HG03139 (cell line): ENCODE measurements at regions not wholly inside any gene's neighbourhood (a gene's known extent, or its start where the extent isn't known, plus 50 kb on each side); places are given as distances from the start of the nearest gene placed in this dataset.
A peak's percentile ranks its signal among the peaks of the same experiment; 100 is the strongest.
"Not testable (repeated sequence)": the region's sequence is repeated elsewhere in the genome, so short reads cannot be mapped to it uniquely, and the experiment has no call there.

Experiments
- ATAC-seq: cut with Tn5 transposase; IDR thresholded peaks from one replicate; pipeline ENCODE4 v1.9.1; 2021; ENCODE audit not compliant: unreplicated experiment

- no peak for ATAC-seq
Observed at GRCh38 chrX:109172091-109172602, 309.7 kb downstream of the GUCY2F start.

DNA sequence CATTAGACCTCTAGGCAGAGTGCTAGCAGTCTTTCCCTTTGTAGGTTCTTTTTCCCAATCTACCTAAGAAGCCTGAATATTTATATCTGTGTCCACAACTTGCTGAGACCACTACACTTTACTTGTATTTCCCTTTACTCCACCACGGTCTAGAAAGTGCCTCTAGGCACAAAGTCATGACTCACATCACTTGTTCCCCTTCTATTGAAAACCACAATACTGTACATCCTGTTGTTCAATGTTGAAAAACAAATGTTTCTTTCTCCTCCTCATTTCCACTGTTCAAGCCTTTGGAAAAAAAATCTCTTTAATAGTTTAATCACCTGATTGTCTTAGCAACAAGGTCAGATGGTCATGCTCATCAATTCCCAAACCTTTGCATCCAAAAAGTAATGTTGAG, 326.7 kb downstream of the GUCY2F start:
- ATAC-seq: no peak

DNA sequence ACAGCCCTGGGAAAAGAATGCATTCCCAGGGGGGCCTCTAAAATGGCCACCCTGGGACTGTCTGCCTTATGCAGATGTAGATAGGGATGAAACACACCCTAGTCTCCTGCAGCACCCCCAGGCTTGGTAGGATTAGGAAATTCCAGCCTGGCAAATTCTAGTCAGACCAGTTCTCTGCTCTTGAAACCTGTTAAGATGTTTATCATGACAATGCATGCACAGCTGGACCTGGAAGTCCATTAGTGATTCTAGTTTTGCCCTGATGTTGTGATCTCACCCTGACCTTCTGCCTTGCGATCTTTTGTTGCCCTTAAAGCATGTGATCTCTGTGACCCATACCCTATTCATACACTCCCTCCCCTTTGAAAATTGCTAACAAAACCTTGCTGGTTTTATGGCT, 337.7 kb downstream of the GUCY2F start:
- ATAC-seq: not testable (repeated sequence)

DNA sequence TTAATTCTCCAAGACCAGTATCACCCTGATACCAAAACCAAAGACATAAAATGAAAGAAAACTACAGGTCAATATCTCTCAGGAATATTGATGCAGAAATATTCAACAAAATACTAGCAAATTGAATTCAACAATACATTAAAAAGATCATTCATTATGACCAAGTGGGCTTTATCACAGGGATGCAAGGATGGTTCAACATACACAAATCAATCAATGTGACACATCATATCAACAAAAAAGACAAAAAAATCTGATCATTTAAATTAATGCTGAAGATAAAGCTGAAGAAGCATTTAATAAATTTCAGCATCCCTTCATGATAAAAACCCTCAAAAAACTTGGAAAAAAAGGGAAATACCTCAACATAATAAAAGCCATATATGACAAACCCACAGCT, 341.4 kb downstream of the GUCY2F start:
- no peak for ATAC-seq

DNA sequence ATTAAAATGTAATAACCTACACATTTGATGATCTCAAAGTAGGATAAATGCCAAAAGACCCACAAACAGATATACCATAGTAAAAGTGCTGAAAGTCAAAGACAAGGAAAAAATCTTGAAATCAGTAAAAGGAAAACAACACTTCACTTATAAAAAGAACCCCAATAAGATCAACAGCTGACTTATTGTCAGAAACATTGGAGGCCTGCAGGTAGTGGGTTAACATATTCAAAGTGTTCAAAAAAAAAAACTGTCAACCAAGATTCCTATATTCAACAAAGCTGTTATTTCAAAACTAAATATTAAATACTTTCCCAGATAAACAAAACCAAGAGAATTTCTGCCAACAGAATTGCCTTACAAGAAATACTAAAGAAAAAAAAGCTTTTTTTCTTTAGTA, 347.1 kb downstream of the GUCY2F start:
- ATAC-seq: no peak

- no peak for ATAC-seq
Observed at GRCh38 chrX:109125304-109125703, 356.6 kb downstream of the GUCY2F start.

GRCh38 chrX:109089359-109089758, 353.0 kb upstream of the IRS4 start:
- no peak for ATAC-seq

- no peak for ATAC-seq
Observed at GRCh38 chrX:109077788-109078187, 341.4 kb upstream of the IRS4 start.

- ATAC-seq: not testable (repeated sequence)
Observed at GRCh38 chrX:109054181-109054581, 317.8 kb upstream of the IRS4 start.

DNA sequence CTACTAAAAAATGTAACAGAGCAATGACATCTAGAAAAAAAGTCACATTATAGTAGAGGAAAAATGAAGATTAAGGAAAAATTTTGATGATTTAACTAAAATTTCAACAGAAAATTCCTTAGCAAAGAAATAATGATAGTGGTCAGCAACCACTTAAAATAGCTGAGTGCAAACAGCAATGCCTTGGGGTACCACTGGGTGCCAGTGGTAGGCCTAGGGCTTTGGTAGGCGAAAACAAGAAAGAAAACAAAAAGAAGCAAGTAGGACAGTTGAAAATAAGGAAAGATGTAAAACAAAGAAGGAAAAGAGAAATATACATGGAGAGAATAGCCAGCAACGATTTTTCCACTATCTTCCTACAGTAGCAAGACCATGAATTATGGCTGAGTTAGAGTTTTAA, 313.5 kb upstream of the IRS4 start:
- ATAC-seq: no peak

DNA sequence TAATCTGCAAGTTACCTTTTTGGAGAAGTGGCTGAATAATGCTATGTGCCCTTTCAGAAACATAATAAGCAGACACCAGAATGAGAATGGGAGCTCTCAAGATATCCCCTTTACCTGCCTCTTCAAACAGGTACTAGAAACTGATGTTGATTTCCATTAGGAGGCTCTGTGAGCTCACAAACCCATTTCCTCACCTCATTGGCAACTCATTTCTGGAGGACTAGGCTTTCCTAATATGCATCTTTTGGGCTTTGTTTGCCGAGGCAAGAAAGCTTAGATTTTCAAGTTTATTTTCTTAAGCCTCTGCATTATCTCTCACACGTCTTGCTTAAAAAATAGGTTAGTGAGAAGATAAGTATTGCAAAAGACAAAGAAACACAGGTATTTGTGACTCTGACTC, 313.1 kb upstream of the IRS4 start:
- no peak for ATAC-seq

- no peak for ATAC-seq
Observed at GRCh38 chrX:109040057-109040456, 303.7 kb upstream of the IRS4 start.

DNA sequence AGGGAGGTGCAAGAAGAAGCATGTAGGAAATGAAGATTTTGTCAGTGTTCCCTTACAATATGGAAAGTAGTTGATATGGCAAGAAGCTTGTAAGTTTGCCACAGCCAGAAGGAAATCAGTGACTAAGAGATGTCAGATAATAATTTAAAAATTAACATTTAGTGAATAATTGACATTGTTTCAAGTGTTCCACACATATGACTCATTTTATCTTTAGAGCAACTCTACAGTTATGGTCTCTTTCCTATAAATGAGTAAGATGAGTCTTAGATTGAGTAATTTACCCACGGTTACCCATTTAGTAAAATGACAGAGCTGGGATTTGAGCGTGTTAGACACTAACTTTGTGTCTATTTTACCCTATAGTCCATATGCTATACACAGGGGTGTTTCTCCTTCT, 300.3 kb upstream of the IRS4 start:
- peak; percentile 89 for ATAC-seq

DNA sequence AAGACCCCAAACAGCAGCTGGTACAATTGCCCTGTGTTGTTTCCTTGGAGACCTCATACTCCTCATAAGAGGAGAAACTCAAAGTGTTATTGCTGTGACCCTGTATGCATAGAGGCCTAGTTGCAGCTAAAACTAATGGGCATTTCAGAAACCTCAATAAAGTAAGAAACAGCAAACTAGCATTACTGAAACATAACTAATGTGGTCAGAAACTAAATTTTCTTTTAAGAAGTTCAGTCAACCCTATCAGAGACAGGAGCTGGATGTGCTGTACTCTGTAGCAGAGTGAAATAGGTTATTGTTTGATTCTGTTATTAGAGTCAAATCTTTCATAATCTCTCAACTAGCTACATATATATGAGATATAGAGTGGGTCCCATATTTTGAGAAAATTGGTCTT, 257.5 kb upstream of the IRS4 start:
- no peak for ATAC-seq

DNA sequence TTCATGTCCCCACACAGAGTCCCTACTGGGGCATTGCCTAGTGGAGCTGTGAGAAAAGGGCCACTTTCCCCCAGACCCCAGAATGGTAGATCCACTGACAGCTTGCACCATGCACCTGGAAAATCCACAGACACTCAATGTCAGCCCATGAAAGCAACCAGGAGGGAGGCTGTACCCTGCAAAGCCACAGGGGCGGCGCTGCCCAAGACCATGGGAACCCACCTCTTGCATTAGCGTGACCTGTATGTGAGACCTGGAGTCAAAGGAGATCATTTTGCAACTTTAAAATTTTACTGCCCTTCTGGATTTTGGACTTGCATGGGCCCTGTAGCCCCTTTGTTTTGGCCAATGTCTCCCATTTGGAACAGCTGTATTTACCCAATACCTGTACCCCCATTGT, 236.5 kb upstream of the IRS4 start:
- not testable (repeated sequence) for ATAC-seq

DNA sequence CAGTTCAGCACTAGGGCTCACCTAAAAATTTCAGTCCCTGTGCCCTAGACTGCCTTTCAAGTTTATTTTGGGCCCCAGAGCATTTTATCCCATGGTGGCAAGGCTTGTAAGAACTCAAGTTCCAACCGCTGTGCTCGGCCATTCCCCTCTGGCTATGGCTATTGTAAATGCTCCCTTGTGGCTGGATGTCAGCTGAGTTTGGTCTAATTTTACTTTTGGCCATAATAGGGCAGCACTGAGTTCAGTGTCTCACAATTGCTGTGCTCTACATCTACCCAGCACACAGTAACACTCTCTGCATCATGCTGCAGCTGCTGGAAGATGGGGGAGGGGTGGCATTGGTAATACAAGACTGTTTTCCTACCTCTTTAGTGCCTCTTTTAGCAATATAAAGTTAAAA, 210.8 kb upstream of the IRS4 start:
- ATAC-seq: no peak

DNA sequence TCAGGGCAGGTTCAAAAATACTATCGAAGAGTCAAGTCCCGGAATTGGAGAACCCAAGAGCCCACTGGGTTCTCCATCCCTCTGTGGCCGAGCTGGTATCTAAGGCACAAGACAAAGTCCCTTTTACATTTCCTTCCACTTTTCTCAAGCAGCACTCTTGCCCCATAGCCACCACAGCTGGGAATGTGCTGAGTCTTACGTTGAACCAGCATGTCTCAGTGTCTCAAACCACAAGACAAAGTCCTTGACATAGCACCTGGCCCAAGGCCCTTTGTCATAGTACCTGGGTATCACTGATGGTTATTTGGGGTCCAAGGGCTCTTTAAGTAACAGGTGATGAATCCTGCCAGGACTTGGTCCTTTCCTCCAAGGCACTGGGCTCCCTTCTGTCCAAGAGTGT, 210.2 kb upstream of the IRS4 start:
- no peak for ATAC-seq

DNA sequence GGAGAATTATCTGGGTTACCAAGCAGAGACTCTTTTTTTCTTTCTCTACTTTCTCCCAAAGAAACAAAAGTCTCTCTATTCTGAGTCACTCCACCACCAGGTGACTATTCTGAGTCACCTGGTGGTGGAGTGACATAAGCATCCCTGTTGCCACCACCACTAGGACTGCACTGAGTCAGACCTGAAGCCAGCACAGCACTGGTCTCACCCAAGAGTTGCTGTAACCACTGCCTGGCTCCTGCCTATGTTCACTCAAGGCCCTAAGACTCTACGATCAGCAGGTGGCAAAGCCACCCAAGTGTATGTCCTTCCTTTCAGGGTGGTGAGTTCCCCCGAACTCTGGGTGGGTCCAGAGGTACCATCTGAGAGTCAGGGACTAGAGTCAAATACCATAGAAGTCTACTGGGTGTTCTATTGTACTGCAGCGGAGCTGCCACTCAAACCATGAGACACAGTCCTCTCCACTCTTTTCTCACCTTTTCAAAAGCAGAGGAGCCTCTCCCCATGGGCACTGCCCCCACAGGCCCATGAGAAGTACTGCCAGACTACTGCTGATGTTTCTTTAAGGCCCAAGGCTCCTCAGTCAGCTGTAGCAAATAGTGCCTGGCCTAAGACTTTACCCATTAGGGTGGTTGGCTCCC, 209.6 kb upstream of the IRS4 start:
- no peak for ATAC-seq

- no peak for ATAC-seq
Observed at GRCh38 chrX:108914791-108915190, 178.4 kb upstream of the IRS4 start.

DNA sequence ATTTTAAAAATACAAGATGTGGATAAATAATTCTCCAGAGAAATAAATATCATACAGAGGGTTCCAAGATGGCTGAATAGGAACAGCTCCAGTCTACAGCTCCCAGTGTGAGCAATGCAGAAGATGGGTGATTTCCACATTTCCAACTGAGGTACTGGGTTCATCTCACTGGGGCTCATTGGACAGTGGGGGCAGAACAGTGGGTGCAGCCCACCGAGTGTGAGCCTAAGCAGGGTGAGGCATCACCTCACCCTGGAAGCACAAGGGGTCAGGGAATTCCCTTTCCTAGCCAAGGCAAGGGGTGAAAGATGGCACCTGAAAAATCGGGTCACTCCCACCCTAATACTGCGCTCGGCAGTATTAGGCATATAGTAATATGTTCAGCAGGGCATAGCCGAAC, 167.5 kb upstream of the IRS4 start:
- not testable (repeated sequence) for ATAC-seq

GRCh38 chrX:108900333-108900732, 164.0 kb upstream of the IRS4 start:
- ATAC-seq: no peak

DNA sequence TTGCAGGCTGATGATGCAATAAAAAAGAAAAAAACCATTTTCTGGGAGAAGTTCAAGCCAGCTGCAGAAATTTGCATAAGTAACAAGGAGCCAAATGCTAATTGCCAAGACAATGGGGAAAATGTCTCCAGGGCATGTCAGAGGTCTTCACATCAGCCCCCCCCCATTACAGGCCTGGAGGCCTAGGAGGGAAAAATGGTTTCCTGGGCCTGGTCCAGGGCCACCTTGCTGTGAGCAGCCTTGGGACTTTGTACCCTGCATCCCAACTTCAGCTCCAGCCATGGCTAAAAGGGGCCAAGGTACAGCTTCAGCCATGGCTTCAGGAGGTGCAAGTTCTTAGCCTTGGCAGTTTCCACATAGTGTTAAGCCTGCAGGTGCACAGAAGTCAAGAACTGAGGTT, 160.0 kb upstream of the IRS4 start:
- ATAC-seq: not testable (repeated sequence)

DNA sequence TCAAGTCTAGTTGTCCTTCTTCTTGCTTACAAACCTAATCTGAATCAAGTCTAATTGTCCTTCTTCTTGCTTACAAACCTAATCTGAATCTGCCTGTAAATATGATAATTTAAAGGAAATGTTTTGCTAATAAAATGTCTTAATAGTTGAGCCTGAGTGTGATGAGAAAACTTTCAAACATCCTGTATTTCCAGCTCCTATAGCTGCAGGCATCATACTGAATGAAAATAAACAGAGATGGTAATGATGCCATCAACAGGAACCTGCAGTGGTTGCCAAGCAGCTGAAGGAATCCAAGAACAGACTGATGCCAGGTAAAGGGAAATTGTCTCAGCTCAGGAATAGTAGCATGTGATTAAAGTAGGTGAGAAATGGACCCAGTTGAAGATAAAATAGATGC, 156.1 kb upstream of the IRS4 start:
- ATAC-seq: no peak
